ENCODE measurements at regions not wholly inside any gene's neighbourhood (a gene's known extent, or its start where the extent isn't known, plus 50 kb on each side); places are given as distances from the start of the nearest gene placed in this dataset.

DNA sequence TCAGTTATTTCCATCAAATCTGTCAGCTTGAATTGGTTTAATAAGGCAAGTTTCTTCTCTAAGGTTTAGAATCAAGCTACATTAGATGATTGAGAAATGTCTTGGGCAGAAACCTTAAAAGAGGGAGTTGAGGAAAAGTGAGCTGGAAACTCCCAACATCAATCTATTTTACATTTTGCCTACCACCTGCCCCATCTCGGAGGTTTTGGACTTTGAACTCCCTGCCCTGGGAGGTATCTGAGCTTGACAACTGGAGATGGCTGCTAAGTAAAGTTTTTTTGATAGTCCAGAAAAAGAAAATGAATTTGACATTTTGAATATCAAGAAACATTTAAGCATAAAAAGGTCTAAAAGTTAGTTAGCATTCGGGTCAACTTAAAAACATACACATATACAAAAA, 234.2 kb downstream of the NFKBIZ start:
- TF ChIP-seq, protein P1, sequence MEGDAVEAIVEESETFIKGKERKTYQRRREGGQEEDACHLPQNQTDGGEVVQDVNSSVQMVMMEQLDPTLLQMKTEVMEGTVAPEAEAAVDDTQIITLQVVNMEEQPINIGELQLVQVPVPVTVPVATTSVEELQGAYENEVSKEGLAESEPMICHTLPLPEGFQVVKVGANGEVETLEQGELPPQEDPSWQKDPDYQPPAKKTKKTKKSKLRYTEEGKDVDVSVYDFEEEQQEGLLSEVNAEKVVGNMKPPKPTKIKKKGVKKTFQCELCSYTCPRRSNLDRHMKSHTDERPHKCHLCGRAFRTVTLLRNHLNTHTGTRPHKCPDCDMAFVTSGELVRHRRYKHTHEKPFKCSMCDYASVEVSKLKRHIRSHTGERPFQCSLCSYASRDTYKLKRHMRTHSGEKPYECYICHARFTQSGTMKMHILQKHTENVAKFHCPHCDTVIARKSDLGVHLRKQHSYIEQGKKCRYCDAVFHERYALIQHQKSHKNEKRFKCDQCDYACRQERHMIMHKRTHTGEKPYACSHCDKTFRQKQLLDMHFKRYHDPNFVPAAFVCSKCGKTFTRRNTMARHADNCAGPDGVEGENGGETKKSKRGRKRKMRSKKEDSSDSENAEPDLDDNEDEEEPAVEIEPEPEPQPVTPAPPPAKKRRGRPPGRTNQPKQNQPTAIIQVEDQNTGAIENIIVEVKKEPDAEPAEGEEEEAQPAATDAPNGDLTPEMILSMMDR (conservative IDR thresholded peaks at IDR 0.05; ENCODE audit: low read length) = no peak
- no peak for TF ChIP-seq EZH2phosphoT487 (IDR thresholded peaks at IDR 0.05; ENCODE audit: borderline replicate concordance)

Data from Loucy (cell line).